NT2/D1 (cell line): ENCODE measurements at regions not wholly inside any gene's neighbourhood (a gene's known extent, or its start where the extent isn't known, plus 50 kb on each side); places are given as distances from the start of the nearest gene placed in this dataset.

Experiments
- SUZ12 ChIP-seq: IDR thresholded peaks from 2 replicates; pipeline ENCODE4 v1.6.1; 2011; ENCODE audit not compliant: insufficient read length, insufficient read depth; ENCODE audit errors: extremely low read depth
- YY1 ChIP-seq: IDR thresholded peaks from 2 replicates; pipeline ENCODE4 v1.6.1; 2011; ENCODE audit not compliant: insufficient read length, insufficient read depth

DNA sequence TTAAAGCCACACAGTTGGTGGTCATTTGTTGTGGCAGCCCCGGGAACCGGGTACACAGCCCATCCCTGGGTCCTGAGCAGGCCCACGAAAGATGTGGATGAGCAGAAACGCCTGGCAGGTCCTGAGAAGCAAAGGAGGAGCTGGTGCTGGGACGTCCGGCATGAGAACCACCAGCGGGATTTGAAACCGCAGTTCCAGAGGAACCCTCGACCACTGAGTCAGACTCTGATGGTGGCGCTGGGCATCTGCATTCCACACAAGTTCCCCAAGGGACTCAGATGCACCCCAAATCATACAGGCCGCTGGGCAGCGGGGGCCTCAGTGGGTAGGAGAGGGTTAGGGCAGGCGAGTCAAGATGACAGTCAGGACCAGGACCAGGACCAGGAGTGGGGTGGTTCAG, 363.0 kb downstream of the SHANK2 start:
- TF ChIP-seq YY1 = no peak
- TF ChIP-seq SUZ12 = no peak
